Retinal pigment epithelial cell (primary cell): ENCODE measurements at regions not wholly inside any gene's neighbourhood (a gene's known extent, or its start where the extent isn't known, plus 50 kb on each side); places are given as distances from the start of the nearest gene placed in this dataset.

ENCODE experiments used
- DNase-seq: peaks from one replicate; pipeline ENCODE4 v3.0.0-alpha.2; 2010; ENCODE audit warnings: low read depth
- H3K4me3 ChIP-seq: 2 replicates; pipeline ENCODE4 v1.5.1; 2011; ENCODE audit warnings: mild to moderate bottlenecking, low read length, control low read depth, moderate library complexity
- CTCF ChIP-seq: conservative IDR thresholded peaks from 2 replicates; pipeline ENCODE4 v1.5.1; 2011; ENCODE audit warnings: low read depth, low read length, control low read depth, inconsistent platforms

DNA sequence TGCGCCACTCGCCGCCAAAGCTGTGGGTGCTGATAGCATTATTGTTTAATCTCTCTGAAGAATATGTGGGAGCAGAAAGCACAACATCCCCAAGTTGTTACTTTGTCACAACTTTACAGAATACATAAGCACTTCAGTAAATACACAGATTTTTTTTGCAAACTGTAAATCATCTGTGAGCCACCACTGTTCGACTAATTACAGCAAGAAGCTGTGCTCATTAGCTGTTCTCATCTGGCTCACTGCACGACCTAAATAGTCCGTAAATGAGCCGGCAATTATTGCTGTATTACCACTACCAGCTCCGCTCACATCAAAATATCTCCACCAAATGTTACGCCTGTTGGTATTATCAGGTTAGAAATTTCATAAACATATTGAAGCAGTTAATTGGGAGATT lies 228.9 kb upstream of the PRKD1 start:
- TF ChIP-seq CTCF = no peak
- peak; percentile 8 for DNase-seq
- peak overlapping the region; percentile 1 for H3K4me3 ChIP-seq

DNA sequence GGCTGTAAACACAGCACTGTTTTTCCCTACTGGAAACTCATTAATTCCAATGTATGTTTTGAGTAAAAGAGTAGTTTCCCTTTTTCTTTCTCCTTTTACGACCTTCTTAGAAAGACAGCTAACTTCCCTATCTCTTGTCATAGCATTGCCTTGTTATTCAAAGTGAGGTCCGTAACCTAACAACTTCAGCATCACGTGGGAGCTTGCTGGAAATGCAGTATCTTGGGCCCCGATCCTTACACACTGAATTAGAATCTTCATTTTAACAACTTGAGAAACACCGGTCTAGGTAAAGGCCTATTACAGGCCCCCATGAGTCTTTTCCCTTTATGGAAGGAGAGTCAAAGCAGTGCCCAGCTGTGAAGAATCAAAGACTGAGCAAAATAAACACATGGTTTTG lies 230.7 kb upstream of the PRKD1 start:
- no peak overlapping the region for H3K4me3 ChIP-seq
- TF ChIP-seq CTCF = no peak
- DNase-seq = no peak

- TF ChIP-seq CTCF = no peak
- DNase-seq = no peak
- no peak overlapping the region for H3K4me3 ChIP-seq
Measured at GRCh38 chr14:30159374-30159773, 231.7 kb upstream of the PRKD1 start.

DNA sequence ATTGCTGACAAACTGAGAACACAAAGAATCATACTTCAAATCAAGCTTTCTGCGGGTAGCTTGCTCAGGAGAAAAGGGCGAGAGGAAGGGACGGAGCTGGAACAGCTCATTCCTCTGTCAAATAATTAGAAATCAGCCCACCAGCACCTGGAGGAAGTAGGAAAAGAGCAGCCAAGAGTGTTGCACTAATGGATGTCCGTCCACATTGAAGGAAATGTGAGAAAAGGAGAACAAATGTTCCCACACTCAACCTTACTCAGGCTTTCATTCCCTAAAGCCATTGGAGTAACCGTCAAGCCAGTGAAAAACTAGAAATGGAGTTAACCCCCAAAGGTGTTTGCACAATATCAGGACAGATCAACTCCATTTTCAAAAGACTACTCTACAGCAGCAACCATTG lies 233.0 kb upstream of the PRKD1 start:
- no peak for DNase-seq
- TF ChIP-seq CTCF = no peak
- no peak overlapping the region for H3K4me3 ChIP-seq

- no peak for TF ChIP-seq CTCF
- no peak for DNase-seq
- H3K4me3 ChIP-seq = no peak overlapping the region
Measured at GRCh38 chr14:30162066-30162465, 234.4 kb upstream of the PRKD1 start.

DNA sequence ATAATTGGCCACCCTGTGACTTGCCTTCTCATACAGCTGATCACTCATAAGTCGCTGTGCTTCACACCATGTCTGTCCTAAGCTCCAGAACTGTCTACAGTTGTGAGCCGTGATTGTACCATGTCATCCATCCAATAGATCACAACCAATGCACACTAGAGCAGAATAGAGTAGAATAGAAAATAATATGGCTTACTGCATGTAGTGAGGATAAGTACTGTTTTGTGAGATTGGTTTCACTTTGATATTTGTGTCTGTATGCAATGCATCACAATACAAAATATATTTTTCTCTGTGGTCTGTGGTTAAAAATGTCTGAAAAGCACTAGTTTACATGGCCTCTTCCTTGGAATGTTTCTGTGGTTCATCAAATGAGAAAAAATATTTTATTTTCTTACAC lies 237.6 kb upstream of the PRKD1 start:
- no peak overlapping the region for H3K4me3 ChIP-seq
- no peak for DNase-seq
- no peak for TF ChIP-seq CTCF

GRCh38 chr14:30177781-30178180 lies 250.1 kb upstream of the PRKD1 start:
- H3K4me3 ChIP-seq = no peak overlapping the region
- no peak for DNase-seq
- no peak for TF ChIP-seq CTCF
